Loucy (cell line): ENCODE measurements at regions not wholly inside any gene's neighbourhood (a gene's known extent, or its start where the extent isn't known, plus 50 kb on each side); places are given as distances from the start of the nearest gene placed in this dataset.

Experiments
- CTCF ChIP-seq: fragments of 200-600 bp; sonication (generic); conservative IDR thresholded peaks from 2 replicates; pipeline ENCODE4 v1.5.1; 2014; ENCODE audit warnings: mild to moderate bottlenecking, antibody characterized with exemption, low read length
- EZH2phosphoT487 ChIP-seq: fragments of 200-600 bp; IDR thresholded peaks from 2 replicates; pipeline ENCODE4 v1.6.1; 2018; ENCODE audit warnings: antibody characterized with exemption, mild to moderate bottlenecking, moderate library complexity, borderline replicate concordance

GRCh38 chr3:34284959-34285826, 486.8 kb downstream of the PDCD6IP start:
- no peak for TF ChIP-seq CTCF
- TF ChIP-seq EZH2phosphoT487: no peak
